GM12865 (cell line): ENCODE measurements at regions not wholly inside any gene's neighbourhood (a gene's known extent, or its start where the extent isn't known, plus 50 kb on each side); places are given as distances from the start of the nearest gene placed in this dataset.

Experiments used
- DNase-seq: peaks from one replicate; pipeline ENCODE4 v3.0.0; 2010; ENCODE audit warnings: low read depth
- H3K4me3 ChIP-seq: 2 replicates; pipeline ENCODE4 v1.5.1; 2011; ENCODE audit warnings: mild to moderate bottlenecking, low read depth, low read length, control low read depth
- CTCF ChIP-seq: IDR thresholded peaks from 2 replicates; pipeline ENCODE4 v1.5.1; 2011; ENCODE audit warnings: low read length, control low read depth, low read depth, inconsistent platforms; ENCODE audit not compliant: insufficient read depth; ENCODE audit errors: missing control alignments

- H3K4me3 ChIP-seq: no peak overlapping the region
- TF ChIP-seq CTCF: no peak
- no peak for DNase-seq
Observed at GRCh38 chr1:209461168-209461567, 122.3 kb upstream of the CAMK1G start.

GRCh38 chr1:209462433-209462832 lies 121.1 kb upstream of the CAMK1G start:
- TF ChIP-seq CTCF: no peak
- no peak overlapping the region for H3K4me3 ChIP-seq
- no peak for DNase-seq

GRCh38 chr1:209463441-209463840 lies 120.1 kb upstream of the CAMK1G start:
- no peak overlapping the region for H3K4me3 ChIP-seq
- TF ChIP-seq CTCF: no peak
- no peak for DNase-seq

- no peak for TF ChIP-seq CTCF
- no peak for DNase-seq
- no peak overlapping the region for H3K4me3 ChIP-seq
Observed at GRCh38 chr1:209473025-209473424, 110.5 kb upstream of the CAMK1G start.

GRCh38 chr1:209480345-209480744 lies 103.2 kb upstream of the CAMK1G start:
- no peak for TF ChIP-seq CTCF
- H3K4me3 ChIP-seq: no peak overlapping the region
- DNase-seq: no peak

GRCh38 chr1:209483691-209484090 lies 99.8 kb upstream of the CAMK1G start:
- no peak for TF ChIP-seq CTCF
- no peak overlapping the region for H3K4me3 ChIP-seq
- DNase-seq: no peak

GRCh38 chr1:209484429-209484828 lies 99.1 kb upstream of the CAMK1G start:
- no peak overlapping the region for H3K4me3 ChIP-seq
- TF ChIP-seq CTCF: no peak
- DNase-seq: no peak
